Adrenal gland (tissue), 5 donors: ENCODE measurements at regions not wholly inside any gene's neighbourhood (a gene's known extent, or its start where the extent isn't known, plus 50 kb on each side); places are given as distances from the start of the nearest gene placed in this dataset.

ENCODE experiments used
- POLR2A ChIP-seq, 2 donors: fragments of 450-650 bp; IDR thresholded peaks; one replicate each; pipeline ENCODE4 v1.6.1; 2017; ENCODE audit warnings: antibody characterized with exemption in 2 of 2, mild to moderate bottlenecking in 2 of 2, moderate library complexity in 1 of 2
- TF ChIP-seq, protein P1 (sequence below), 6 experiments: fragments of 450-650 bp in 4 of 6; fragments of 200-600 bp in 2 of 6; sonication (generic) in 1 of 6; IDR thresholded peaks; 1 replicate in 5 of 6; 2 replicates in 1 of 6; pipeline versions ENCODE4 v1.5.1 to v1.8.0; 2016 to 2021; ENCODE audit warnings: antibody characterized with exemption in 6 of 6, mild to moderate bottlenecking in 2 of 6, moderate library complexity in 1 of 6
- donor health status: DM: no; HTN: no; CAD: no.

DNA sequence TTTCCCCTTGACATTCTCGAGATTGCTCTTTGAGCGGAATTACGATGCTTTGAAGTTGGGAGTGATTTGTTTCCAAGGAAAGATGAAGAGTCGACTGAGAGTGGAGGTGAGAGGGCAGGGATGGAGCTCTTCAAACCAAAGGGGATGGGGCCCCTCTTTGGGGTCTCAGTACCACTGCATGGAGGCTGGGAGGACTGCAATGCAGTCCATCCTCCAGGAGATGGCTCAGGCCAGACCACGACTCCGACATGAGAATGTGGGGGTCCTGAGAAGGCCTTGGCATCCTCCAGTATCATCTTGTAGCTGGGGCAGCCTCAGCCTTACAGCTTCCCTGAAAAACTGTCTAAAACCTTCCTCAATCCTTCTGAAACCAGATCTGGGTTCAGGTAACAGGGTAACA is 51.1 kb upstream of the CDKN2AIPNL start:
- no peak for TF ChIP-seq POLR2A (IDR thresholded peaks at IDR 0.05)
- TF ChIP-seq, protein P1, sequence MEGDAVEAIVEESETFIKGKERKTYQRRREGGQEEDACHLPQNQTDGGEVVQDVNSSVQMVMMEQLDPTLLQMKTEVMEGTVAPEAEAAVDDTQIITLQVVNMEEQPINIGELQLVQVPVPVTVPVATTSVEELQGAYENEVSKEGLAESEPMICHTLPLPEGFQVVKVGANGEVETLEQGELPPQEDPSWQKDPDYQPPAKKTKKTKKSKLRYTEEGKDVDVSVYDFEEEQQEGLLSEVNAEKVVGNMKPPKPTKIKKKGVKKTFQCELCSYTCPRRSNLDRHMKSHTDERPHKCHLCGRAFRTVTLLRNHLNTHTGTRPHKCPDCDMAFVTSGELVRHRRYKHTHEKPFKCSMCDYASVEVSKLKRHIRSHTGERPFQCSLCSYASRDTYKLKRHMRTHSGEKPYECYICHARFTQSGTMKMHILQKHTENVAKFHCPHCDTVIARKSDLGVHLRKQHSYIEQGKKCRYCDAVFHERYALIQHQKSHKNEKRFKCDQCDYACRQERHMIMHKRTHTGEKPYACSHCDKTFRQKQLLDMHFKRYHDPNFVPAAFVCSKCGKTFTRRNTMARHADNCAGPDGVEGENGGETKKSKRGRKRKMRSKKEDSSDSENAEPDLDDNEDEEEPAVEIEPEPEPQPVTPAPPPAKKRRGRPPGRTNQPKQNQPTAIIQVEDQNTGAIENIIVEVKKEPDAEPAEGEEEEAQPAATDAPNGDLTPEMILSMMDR (IDR thresholded peaks at IDR 0.05) = no peak
